B cell (primary cell): ENCODE measurements at regions not wholly inside any gene's neighbourhood (a gene's known extent, or its start where the extent isn't known, plus 50 kb on each side); places are given as distances from the start of the nearest gene placed in this dataset.

Experiments used
- ATAC-seq: fragments of 200-7000 bp; cut with Tn5 transposase; one replicate; pipeline ENCODE4 v1.10.0; 2021; ENCODE audit warnings: low read depth, mild to moderate bottlenecking, moderate number of reproducible peaks, moderate library complexity
- CTCF ChIA-PET: fragments of 350-600 bp; sonication (Branson Sonifier 250); formaldehyde crosslinking; loops from one replicate; lab custom pipeline; 2021; ENCODE audit warnings: antibody characterized with exemption, inconsistent platforms; lab: Charles Lee
- POLR2A ChIA-PET: fragments of 350-600 bp; sonication (Branson Sonifier 250); formaldehyde crosslinking; loops from one replicate; lab custom pipeline; 2021; ENCODE audit warnings: antibody characterized with exemption; lab: Charles Lee
- DNase-seq: peaks from one replicate; pipeline ENCODE4 v3.0.0; 2013
- H2AFZ ChIP-seq: 2 replicates; pipeline ENCODE4 v1.6.1; 2012; ENCODE audit warnings: mild to moderate bottlenecking, low read depth, low read length; ENCODE audit not compliant: insufficient read depth, poor library complexity, severe bottlenecking
- H3K27ac ChIP-seq, 2 donors: 1 replicate in 1 of 2; 2 replicates in 1 of 2; pipeline ENCODE4 v1.5.1; 2012 to 2013; ENCODE audit warnings: low read length in 2 of 2, mild to moderate bottlenecking in 2 of 2, moderate library complexity in 1 of 2
- H3K27me3 ChIP-seq, 4 experiments: fragments of 200-600 bp in 1 of 4; sonication (generic) in 1 of 4; replicated peaks in 1 of 4; 1 replicate in 2 of 4; 2 replicates in 2 of 4; pipeline versions ENCODE4 v1.6.1 to v1.7.0; 2013 to 2016; ENCODE audit warnings: low read length in 3 of 4, mild to moderate bottlenecking in 2 of 4, mixed read lengths in 1 of 4, moderate library complexity in 1 of 4; ENCODE audit not compliant: insufficient read depth in 4 of 4, control insufficient read depth in 3 of 4; ENCODE audit errors: control extremely low read depth in 1 of 4
- H3K36me3 ChIP-seq, 2 experiments: replicated peaks in 1 of 2; 1 replicate in 1 of 2; 2 replicates in 1 of 2; pipeline versions ENCODE4 v1.6.1 to v1.7.1; 2013; ENCODE audit warnings: low read length in 1 of 2; ENCODE audit not compliant: insufficient read depth in 2 of 2, control insufficient read depth in 1 of 2; ENCODE audit errors: control extremely low read depth in 1 of 2, extremely low read depth in 1 of 2
- H3K4me1 ChIP-seq, 2 donors: fragments of 200-600 bp in 1 of 2; sonication (generic) in 1 of 2; 1 replicate in 1 of 2; 2 replicates in 1 of 2; pipeline versions ENCODE4 v1.5.1 to v1.6.1; 2013 to 2017; ENCODE audit warnings: low read length in 2 of 2; ENCODE audit not compliant: control insufficient read depth in 2 of 2, insufficient read depth in 2 of 2
- H3K4me2 ChIP-seq: replicated peaks from 2 replicates; pipeline ENCODE3; 2012; ENCODE audit warnings: mild to moderate bottlenecking, low read depth, low read length; ENCODE audit not compliant: poor library complexity, severe bottlenecking
- H3K4me3 ChIP-seq, 5 experiments: fragments of 200-600 bp in 1 of 5; sonication (generic) in 1 of 5; 1 replicate in 3 of 5; 2 replicates in 2 of 5; pipeline versions ENCODE4 v1.5.1 to v1.7.0; 2011 to 2016; ENCODE audit warnings: low read length in 4 of 5, mild to moderate bottlenecking in 4 of 5, low read depth in 2 of 5, control low read depth in 1 of 5, moderate library complexity in 1 of 5; ENCODE audit not compliant: insufficient read depth in 1 of 5; ENCODE audit errors: control extremely low read depth in 1 of 5, extremely low read depth in 1 of 5
- H3K79me2 ChIP-seq: fragments of 200-600 bp; sonication (generic); one replicate; pipeline ENCODE4 v1.6.0; 2016; ENCODE audit warnings: low read length; ENCODE audit not compliant: control insufficient read depth, insufficient read depth
- H3K9ac ChIP-seq: fragments of 200-600 bp; sonication (generic); 2 replicates; pipeline ENCODE4 v1.6.1; 2017; ENCODE audit warnings: mild to moderate bottlenecking, low read length, moderate library complexity
- H3K9me3 ChIP-seq, 3 donors: one replicate each; pipeline versions ENCODE4 v1.6.1 to v1.7.1; 2013; ENCODE audit warnings: low read length in 2 of 3; ENCODE audit not compliant: control insufficient read depth in 2 of 3, insufficient read depth in 1 of 3; ENCODE audit errors: control extremely low read depth in 1 of 3
- H4K20me1 ChIP-seq: 2 replicates; pipeline ENCODE4 v1.6.0; 2012; ENCODE audit warnings: mild to moderate bottlenecking, low read length; ENCODE audit not compliant: insufficient read depth, control insufficient read depth, poor library complexity, severe bottlenecking
- H3K27ac Mint-ChIP-seq: one replicate; pipeline ENCODE4 v1.8.0; 2021; ENCODE audit warnings: mixed read lengths
- H3K27me3 Mint-ChIP-seq: one replicate; pipeline ENCODE4 v1.8.0; 2021; ENCODE audit warnings: mixed read lengths
- H3K4me1 Mint-ChIP-seq: one replicate; pipeline ENCODE4 v1.8.0; 2021; ENCODE audit warnings: mixed read lengths
- H3K4me3 Mint-ChIP-seq: one replicate; pipeline ENCODE4 v1.8.0; 2021; ENCODE audit warnings: mixed read lengths
- H3K9me3 Mint-ChIP-seq: one replicate; pipeline ENCODE4 v1.8.0; 2022; ENCODE audit warnings: mixed read lengths; ENCODE audit not compliant: insufficient read depth
- EZH2 ChIP-seq: IDR thresholded peaks from 2 replicates; pipeline ENCODE4 v1.6.1; 2012; ENCODE audit warnings: borderline replicate concordance, low read depth, mild to moderate bottlenecking, moderate library complexity, low read length; ENCODE audit not compliant: insufficient read depth, poor library complexity, severe bottlenecking
- WGBS: methylation state at CpG from one replicate; pipeline ENCODE4 v1.1.5; 2013; ENCODE audit warnings: missing lambda C conversion rate; ENCODE audit not compliant: insufficient coverage; 5-methylcytosine and 5-hydroxymethylcytosine counted together
- intact Hi-C: fragments of 100-400 bp; cut with micrococcal nuclease; formaldehyde crosslinking; loops from one replicate; pipeline ENCODE4 v1.10.0; 2022
- TF ChIP-seq, protein P1 (sequence below): fragments of 200-600 bp; IDR thresholded peaks from one replicate; pipeline ENCODE4 v1.8.0; 2022; ENCODE audit warnings: antibody characterized with exemption, mild to moderate bottlenecking

- WGBS: 91% methylated on average over 5 of the region's 7 CpGs
- intact Hi-C loops: no loop called here
- Histone ChIP-seq H3K4me1 (no peaks in the 10 kb centered on the region), H3K27ac (no peak overlapping the region), H3K4me3 (no peak overlapping the region), H4K20me1 (no peaks in the 10 kb centered on the region), H3K9me3 (peaks cover 0 to 33% (median 1%) of the 10 kb centered on the region in 3 donors), H3K36me3 (no peaks in the 10 kb centered on the region), H3K9ac (no peak overlapping the region), H3K4me2 (no peak overlapping the region), H3K79me2 (no peaks in the 10 kb centered on the region), H2AFZ (no peak overlapping the region), H3K27me3 (no peaks in the 10 kb centered on the region)
- ChIA-PET POLR2A (no interaction called here), CTCF (no interaction called here)
- no peak overlapping the region for H3K4me3 Mint-ChIP-seq
- H3K4me1 Mint-ChIP-seq: no peaks in the 10 kb centered on the region
- TF ChIP-seq EZH2: no peak
- TF ChIP-seq, protein P1, sequence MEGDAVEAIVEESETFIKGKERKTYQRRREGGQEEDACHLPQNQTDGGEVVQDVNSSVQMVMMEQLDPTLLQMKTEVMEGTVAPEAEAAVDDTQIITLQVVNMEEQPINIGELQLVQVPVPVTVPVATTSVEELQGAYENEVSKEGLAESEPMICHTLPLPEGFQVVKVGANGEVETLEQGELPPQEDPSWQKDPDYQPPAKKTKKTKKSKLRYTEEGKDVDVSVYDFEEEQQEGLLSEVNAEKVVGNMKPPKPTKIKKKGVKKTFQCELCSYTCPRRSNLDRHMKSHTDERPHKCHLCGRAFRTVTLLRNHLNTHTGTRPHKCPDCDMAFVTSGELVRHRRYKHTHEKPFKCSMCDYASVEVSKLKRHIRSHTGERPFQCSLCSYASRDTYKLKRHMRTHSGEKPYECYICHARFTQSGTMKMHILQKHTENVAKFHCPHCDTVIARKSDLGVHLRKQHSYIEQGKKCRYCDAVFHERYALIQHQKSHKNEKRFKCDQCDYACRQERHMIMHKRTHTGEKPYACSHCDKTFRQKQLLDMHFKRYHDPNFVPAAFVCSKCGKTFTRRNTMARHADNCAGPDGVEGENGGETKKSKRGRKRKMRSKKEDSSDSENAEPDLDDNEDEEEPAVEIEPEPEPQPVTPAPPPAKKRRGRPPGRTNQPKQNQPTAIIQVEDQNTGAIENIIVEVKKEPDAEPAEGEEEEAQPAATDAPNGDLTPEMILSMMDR: no peak
- no peak overlapping the region for H3K27ac Mint-ChIP-seq
- peaks cover 6% of the 10 kb centered on the region for H3K9me3 Mint-ChIP-seq
- ATAC-seq (no peak), DNase-seq (no peak)
- H3K27me3 Mint-ChIP-seq: no peaks in the 10 kb centered on the region
Observed at GRCh38 chr19:27885359-27885758, 1327.6 kb downstream of the UQCRFS1 start.

DNA sequence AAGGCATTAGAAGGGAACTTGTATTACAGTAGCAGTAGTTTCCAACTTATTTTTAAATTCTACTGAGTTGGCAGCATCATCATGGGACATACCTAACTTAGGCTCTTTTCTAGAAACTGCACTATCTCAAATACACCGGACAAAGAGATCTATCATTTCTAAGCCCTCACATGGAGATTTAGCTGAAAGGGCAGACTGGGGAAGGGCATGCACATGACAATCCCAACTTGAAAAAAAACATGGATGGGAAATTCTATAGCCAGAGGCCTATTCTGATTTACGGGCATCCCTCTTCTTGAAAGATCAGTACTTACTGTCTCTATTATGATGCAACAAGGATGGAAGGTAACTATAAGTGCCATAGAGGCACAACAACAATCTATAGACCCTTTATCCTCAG is 1328.6 kb downstream of the UQCRFS1 start:
- no peaks in the 10 kb centered on the region for H3K27me3 ChIP-seq
- H3K9me3 Mint-ChIP-seq: peaks cover 6% of the 10 kb centered on the region
- H3K27me3 Mint-ChIP-seq: no peaks in the 10 kb centered on the region
- H2AFZ ChIP-seq: no peak overlapping the region
- no CpG with 5 or more reads among the region's 2 CpGs for WGBS
- H3K4me2 ChIP-seq: no peak overlapping the region
- H3K79me2 ChIP-seq: no peaks in the 10 kb centered on the region
- H3K4me3 Mint-ChIP-seq: no peak overlapping the region
- no peak overlapping the region for H3K9ac ChIP-seq
- no peak overlapping the region for H3K27ac ChIP-seq
- DNase-seq: no peak
- H3K4me1 ChIP-seq: no peaks in the 10 kb centered on the region
- peaks cover 0 to 32% (median 3%) of the 10 kb centered on the region in 3 donors for H3K9me3 ChIP-seq
- H4K20me1 ChIP-seq: no peaks in the 10 kb centered on the region
- ChIA-PET POLR2A (no interaction called here), CTCF (no interaction called here)
- no peaks in the 10 kb centered on the region for H3K4me1 Mint-ChIP-seq
- TF ChIP-seq, protein P1: no peak
- no peak for TF ChIP-seq EZH2
- intact Hi-C loops: no loop called here
- no peak overlapping the region for H3K4me3 ChIP-seq
- ATAC-seq: no peak
- H3K27ac Mint-ChIP-seq: no peak overlapping the region
- H3K36me3 ChIP-seq: no peaks in the 10 kb centered on the region
